Suprapubic skin (tissue), 4 donors: ENCODE measurements at regions not wholly inside any gene's neighbourhood (a gene's known extent, or its start where the extent isn't known, plus 50 kb on each side); places are given as distances from the start of the nearest gene placed in this dataset.
A peak's percentile ranks its signal among the peaks of the same experiment; 100 is the strongest.
"Not testable (repeated sequence)": the region's sequence is repeated elsewhere in the genome, so short reads cannot be mapped to it uniquely, and the experiment has no call there.

Experiments
- DNase-seq, 2 donors: peaks; one replicate each; pipeline ENCODE4 v3.0.0-alpha.2; 2019; ENCODE audit warnings: low spot score in 2 of 2
- H3K27ac ChIP-seq: fragments of 200-600 bp; sonication (generic); one replicate; pipeline ENCODE4 v1.5.1; 2019
- H3K27me3 ChIP-seq: fragments of 200-600 bp; sonication (generic); one replicate; pipeline ENCODE4 v1.5.1; 2019
- H3K36me3 ChIP-seq: fragments of 200-600 bp; sonication (generic); one replicate; pipeline ENCODE4 v1.5.1; 2019
- H3K4me1 ChIP-seq: fragments of 200-600 bp; sonication (generic); one replicate; pipeline ENCODE4 v1.5.1; 2019
- H3K4me3 ChIP-seq: fragments of 200-600 bp; sonication (generic); one replicate; pipeline ENCODE4 v1.5.1; 2019; ENCODE audit warnings: mild to moderate bottlenecking
- H3K9me3 ChIP-seq: fragments of 200-600 bp; sonication (generic); one replicate; pipeline ENCODE4 v1.5.1; 2019
- EP300 ChIP-seq: sonication (generic); formaldehyde crosslinking; IDR thresholded peaks from one replicate; pipeline ENCODE4 v1.6.1; 2017; ENCODE audit warnings: antibody characterized with exemption
- POLR2A ChIP-seq, 2 donors: fragments of 450-650 bp; IDR thresholded peaks; one replicate each; pipeline ENCODE4 v1.6.1; 2017; ENCODE audit warnings: antibody characterized with exemption in 2 of 2, mild to moderate bottlenecking in 2 of 2, moderate library complexity in 2 of 2
- POLR2AphosphoS5 ChIP-seq, 3 donors: sonication (generic); formaldehyde crosslinking; IDR thresholded peaks; one replicate each; pipeline ENCODE4 v1.6.1; 2017; ENCODE audit warnings: antibody characterized with exemption in 3 of 3
- WGBS: methylation state at CpG from one replicate; pipeline ENCODE4 v1.1.5; 2018; 5-methylcytosine and 5-hydroxymethylcytosine counted together
- TF ChIP-seq, protein P1 (sequence below), 2 donors: fragments of 200-600 bp in 1 of 2; fragments of 450-650 bp in 1 of 2; sonication (generic) in 1 of 2; IDR thresholded peaks; one replicate each; pipeline ENCODE4 v1.5.1; 2016 to 2019; ENCODE audit warnings: antibody characterized with exemption in 2 of 2, mild to moderate bottlenecking in 1 of 2, moderate library complexity in 1 of 2

DNA sequence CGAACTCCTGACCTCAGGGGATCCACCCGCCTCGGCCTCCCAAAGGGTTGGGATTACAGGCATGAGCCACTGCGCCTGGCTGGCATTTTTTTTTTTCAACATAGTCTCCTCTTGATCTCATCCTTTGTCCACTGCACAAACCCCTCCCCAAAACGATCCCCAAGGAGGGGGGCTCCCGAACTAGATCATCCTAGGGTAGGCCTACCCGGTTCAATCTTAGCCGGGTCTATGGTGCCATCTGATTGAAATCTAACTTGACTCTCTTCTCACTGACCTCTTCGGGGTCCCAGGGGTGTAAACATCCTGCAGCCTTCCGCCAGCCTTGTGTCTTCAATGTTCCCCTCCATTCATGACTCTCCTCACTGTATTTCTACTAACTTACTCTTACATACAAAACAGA is 140.5 kb upstream of the CRHR1 start:
- no peak for DNase-seq
- Histone ChIP-seq H3K27ac (no peak overlapping the region), H3K4me3 (no peak overlapping the region), H3K4me1 (no peaks in the 10 kb centered on the region), H3K36me3 (no peaks in the 10 kb centered on the region), H3K27me3 (peaks cover 18% of the 10 kb centered on the region), H3K9me3 (no peaks in the 10 kb centered on the region)
- TF ChIP-seq POLR2AphosphoS5 (IDR thresholded peaks at IDR 0.05) (no peak), EP300 (no peak), POLR2A (IDR thresholded peaks at IDR 0.05) (no peak)
- TF ChIP-seq, protein P1, sequence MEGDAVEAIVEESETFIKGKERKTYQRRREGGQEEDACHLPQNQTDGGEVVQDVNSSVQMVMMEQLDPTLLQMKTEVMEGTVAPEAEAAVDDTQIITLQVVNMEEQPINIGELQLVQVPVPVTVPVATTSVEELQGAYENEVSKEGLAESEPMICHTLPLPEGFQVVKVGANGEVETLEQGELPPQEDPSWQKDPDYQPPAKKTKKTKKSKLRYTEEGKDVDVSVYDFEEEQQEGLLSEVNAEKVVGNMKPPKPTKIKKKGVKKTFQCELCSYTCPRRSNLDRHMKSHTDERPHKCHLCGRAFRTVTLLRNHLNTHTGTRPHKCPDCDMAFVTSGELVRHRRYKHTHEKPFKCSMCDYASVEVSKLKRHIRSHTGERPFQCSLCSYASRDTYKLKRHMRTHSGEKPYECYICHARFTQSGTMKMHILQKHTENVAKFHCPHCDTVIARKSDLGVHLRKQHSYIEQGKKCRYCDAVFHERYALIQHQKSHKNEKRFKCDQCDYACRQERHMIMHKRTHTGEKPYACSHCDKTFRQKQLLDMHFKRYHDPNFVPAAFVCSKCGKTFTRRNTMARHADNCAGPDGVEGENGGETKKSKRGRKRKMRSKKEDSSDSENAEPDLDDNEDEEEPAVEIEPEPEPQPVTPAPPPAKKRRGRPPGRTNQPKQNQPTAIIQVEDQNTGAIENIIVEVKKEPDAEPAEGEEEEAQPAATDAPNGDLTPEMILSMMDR (IDR thresholded peaks at IDR 0.05) = no peak
- WGBS = 83% methylated on average over 10 of the region's 10 CpGs

DNA sequence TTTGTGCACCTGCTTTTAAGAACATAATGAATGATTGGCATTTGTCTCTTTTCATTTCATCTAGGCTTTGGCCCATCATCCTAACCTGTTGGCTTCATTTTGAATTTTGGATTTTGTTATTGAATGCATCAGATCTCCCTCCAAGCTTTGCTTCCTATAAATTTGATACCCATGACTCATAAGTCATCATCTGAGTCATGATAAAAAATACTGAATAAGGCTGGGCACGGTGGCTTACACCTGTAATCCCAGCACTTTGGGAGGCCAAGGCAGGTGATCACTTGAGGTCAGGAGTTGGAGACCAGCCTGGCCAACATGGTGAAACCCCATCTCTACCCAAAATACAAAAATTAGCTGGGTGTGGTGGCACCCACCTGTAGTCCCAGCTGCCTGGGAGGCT is 139.5 kb upstream of the CRHR1 start:
- not testable (repeated sequence) for H3K27ac ChIP-seq, H3K4me3 ChIP-seq, DNase-seq, H3K36me3 ChIP-seq, H3K9me3 ChIP-seq, H3K4me1 ChIP-seq
- peaks cover 22% of the 10 kb centered on the region for H3K27me3 ChIP-seq
- 75% methylated on average over 1 of the region's 1 CpG for WGBS

DNA sequence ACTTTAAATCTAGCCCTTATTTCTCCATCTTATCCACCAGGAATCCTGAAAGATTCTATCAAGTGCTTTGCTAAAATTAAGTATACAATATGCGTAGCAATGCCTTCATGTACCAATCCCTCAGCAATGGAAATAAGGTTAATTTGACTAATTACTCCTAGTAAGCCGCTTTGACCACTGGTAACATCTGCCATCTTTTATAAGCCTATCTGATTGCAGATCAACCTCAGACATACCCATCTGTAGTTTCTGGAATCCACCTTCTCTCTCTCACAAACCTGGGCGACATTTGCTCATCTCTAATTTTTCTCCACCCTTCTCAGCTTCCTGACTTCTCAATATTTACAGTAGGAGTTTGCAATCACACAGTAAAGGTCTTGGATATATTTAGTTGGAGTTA is 138.8 kb upstream of the CRHR1 start:
- 90% methylated on average over 3 of the region's 3 CpGs for WGBS
- H3K27ac ChIP-seq = no peak overlapping the region
- no peak overlapping the region for H3K4me3 ChIP-seq
- no peaks in the 10 kb centered on the region for H3K36me3 ChIP-seq
- no peaks in the 10 kb centered on the region for H3K4me1 ChIP-seq
- peaks cover 27% of the 10 kb centered on the region for H3K27me3 ChIP-seq
- TF ChIP-seq, protein P1 (IDR thresholded peaks at IDR 0.05) = no peak
- TF ChIP-seq POLR2AphosphoS5 (IDR thresholded peaks at IDR 0.05) = no peak
- TF ChIP-seq EP300 = no peak
- TF ChIP-seq POLR2A (IDR thresholded peaks at IDR 0.05) = no peak
- H3K9me3 ChIP-seq = no peaks in the 10 kb centered on the region
- no peak for DNase-seq

DNA sequence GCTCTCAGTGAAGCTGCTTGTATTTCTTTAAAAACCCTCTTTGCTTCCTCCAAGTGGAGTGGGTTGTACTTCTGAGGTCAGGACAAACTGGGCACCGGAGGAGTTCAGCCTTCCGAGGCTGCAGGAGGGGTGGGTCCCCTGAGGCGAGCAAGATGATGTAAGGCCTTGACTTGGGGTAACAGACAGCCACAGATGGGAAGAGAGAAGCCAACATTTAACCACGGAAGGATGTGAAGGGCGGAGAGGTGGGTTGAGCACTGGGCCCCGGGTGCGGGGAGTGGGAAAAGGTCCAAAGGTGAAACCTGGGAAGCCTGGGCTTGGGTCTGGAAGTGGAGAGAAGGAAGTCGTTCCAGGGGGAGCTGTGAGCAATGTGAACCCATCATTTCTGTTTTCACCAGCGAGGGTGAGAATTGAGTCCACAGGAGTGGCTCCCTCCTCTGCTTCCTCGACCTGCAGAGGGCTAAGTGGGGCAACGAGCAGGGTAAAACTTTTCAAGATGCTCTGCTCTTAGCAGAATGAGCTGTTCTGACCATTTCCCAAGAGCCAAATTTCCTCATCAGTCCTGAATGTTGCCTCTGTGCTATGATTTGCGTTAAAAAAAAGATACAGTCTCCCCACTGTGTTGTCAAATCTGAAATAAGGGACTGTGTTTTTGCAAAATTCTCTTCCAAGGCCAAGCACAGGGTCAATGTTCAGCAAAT is 137.7 kb upstream of the CRHR1 start:
- no peak for TF ChIP-seq POLR2A (IDR thresholded peaks at IDR 0.05)
- TF ChIP-seq EP300 = no peak
- no peak for TF ChIP-seq POLR2AphosphoS5 (IDR thresholded peaks at IDR 0.05)
- TF ChIP-seq, protein P1 (IDR thresholded peaks at IDR 0.05) = no peak
- Histone ChIP-seq H3K4me1 (no peaks in the 10 kb centered on the region), H3K27ac (no peak overlapping the region), H3K27me3 (peaks cover 37% of the 10 kb centered on the region), H3K4me3 (no peak overlapping the region), H3K9me3 (no peaks in the 10 kb centered on the region), H3K36me3 (no peaks in the 10 kb centered on the region)
- 35% methylated on average over 12 of the region's 12 CpGs for WGBS
- peak in 1 of 2 donors; percentile 64 for DNase-seq

DNA sequence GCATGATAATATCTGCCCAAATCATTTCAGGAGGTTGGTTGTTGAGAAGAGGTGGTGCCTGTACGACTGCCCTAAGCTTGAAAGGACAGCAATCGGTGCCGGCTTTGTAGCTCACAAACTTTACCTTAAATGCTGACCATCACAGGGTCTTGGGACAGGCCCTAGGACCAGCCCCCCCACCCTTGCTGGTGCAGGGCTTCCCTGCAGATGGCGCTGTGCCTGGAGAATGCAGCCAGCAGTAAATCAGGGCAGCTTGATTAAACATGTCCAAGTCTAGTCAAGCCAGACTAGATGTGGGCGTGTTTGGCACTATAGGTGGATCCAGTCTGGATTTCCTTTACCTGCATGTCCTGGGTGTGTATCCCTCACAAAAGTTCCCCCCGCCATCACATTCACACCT is 135.5 kb upstream of the CRHR1 start:
- 63% methylated on average over 5 of the region's 6 CpGs for WGBS
- DNase-seq = no peak
- Histone ChIP-seq H3K4me1 (no peaks in the 10 kb centered on the region), H3K9me3 (no peaks in the 10 kb centered on the region), H3K36me3 (no peaks in the 10 kb centered on the region), H3K27me3 (peaks cover 38% of the 10 kb centered on the region), H3K4me3 (no peak overlapping the region), H3K27ac (no peak overlapping the region)
- no peak for TF ChIP-seq EP300
- TF ChIP-seq POLR2AphosphoS5 (IDR thresholded peaks at IDR 0.05) = no peak
- no peak for TF ChIP-seq POLR2A (IDR thresholded peaks at IDR 0.05)
- TF ChIP-seq, protein P1 (IDR thresholded peaks at IDR 0.05) = peak in 1 of 2 donors; percentile 38

DNA sequence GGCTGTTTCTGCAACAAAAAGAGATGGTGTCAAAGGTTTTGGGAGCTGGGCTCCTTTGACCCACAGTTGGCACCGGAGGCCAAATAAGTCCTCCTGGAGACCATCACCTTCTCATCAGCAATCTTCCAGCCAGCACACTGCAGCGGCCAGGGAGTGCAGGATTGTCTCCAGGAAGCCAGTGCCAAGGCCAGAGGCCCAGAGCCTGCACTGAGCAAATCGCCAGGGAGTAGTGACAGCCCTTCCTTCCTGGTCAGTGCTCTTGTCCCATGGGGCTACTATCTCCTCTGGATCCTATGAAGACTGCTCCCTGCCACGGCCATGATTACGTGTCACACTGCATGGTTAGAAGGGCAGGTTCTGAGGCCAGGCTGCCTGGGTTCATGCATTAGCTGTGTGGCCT is 134.3 kb upstream of the CRHR1 start:
- TF ChIP-seq, protein P1 (IDR thresholded peaks at IDR 0.05) = no peak
- no peak for TF ChIP-seq POLR2AphosphoS5 (IDR thresholded peaks at IDR 0.05)
- TF ChIP-seq EP300 = no peak
- DNase-seq = no peak
- no CpG with 5 or more reads among the region's 5 CpGs for WGBS
- Histone ChIP-seq H3K36me3 (no peaks in the 10 kb centered on the region), H3K9me3 (no peaks in the 10 kb centered on the region), H3K4me3 (no peak overlapping the region), H3K27me3 (peaks cover 34% of the 10 kb centered on the region), H3K4me1 (no peaks in the 10 kb centered on the region), H3K27ac (no peak overlapping the region)
